Right lobe of liver (tissue), 4 donors: ENCODE measurements at regions not wholly inside any gene's neighbourhood (a gene's known extent, or its start where the extent isn't known, plus 50 kb on each side); places are given as distances from the start of the nearest gene placed in this dataset.

Source experiments
- CTCF ChIP-seq, 4 donors: fragments of 200-600 bp in 3 of 4; fragments of 450-650 bp in 1 of 4; IDR thresholded peaks; one replicate each; pipeline versions ENCODE4 v1.5.1 to v1.8.0; 2016 to 2022; ENCODE audit warnings: antibody characterized with exemption in 4 of 4, mild to moderate bottlenecking in 2 of 4
- POLR2A ChIP-seq: fragments of 450-650 bp; IDR thresholded peaks from one replicate; pipeline ENCODE4 v1.6.1; 2017; ENCODE audit warnings: antibody characterized with exemption, mild to moderate bottlenecking
- donor health status: DM: no; HTN: no; CAD: no.
- donor health status: DM: no; HTN: no; CAD: no.
- donor health status: DM: no; HTN: yes; CAD: no.

GRCh38 chr12:124631681-124632256 lies 64.4 kb upstream of the NCOR2 start:
- no peak for TF ChIP-seq CTCF (IDR thresholded peaks at IDR 0.05)
- no peak for TF ChIP-seq POLR2A
